GM12878 (cell line): ENCODE measurements at regions not wholly inside any gene's neighbourhood (a gene's known extent, or its start where the extent isn't known, plus 50 kb on each side); places are given as distances from the start of the nearest gene placed in this dataset.
A peak's percentile ranks its signal among the peaks of the same experiment; 100 is the strongest.

ENCODE experiments used
- ATAC-seq: fragments of 200-7000 bp; cut with Tn5 transposase; 3 replicates; pipeline ENCODE4 v1.9.1; 2020; ENCODE audit warnings: mild to moderate bottlenecking, moderate library complexity
- BruUV-seq: library from RNA; stranded (reverse); fragments of 400-500 nt; replicated peaks from 2 replicates; lab custom pipeline; 2021; lab: Mats Ljungman, UMichigan
- CTCF ChIA-PET: fragments of 300-600 bp; sonication (Branson Sonifier 250); formaldehyde crosslinking; extraction: SDS; loops from one replicate; lab custom pipeline; 2021; ENCODE audit warnings: inconsistent platforms; lab: Yijun Ruan, JAX
- POLR2A ChIA-PET: fragments of 350-600 bp; formaldehyde crosslinking; extraction: SDS; loops from one replicate; lab custom pipeline; 2021; ENCODE audit warnings: inconsistent platforms; lab: Charles Lee
- RAD21 ChIA-PET: fragments of 300-600 bp; sonication (Branson Sonifier 250); formaldehyde crosslinking; loops from one replicate; lab custom pipeline; 2023; ENCODE audit warnings: antibody characterized with exemption; ENCODE audit not compliant: unreplicated experiment; lab: Charles Lee
- SMC1A ChIA-PET: fragments of 300-600 bp; sonication (Branson Sonifier 250); formaldehyde crosslinking; loops from one replicate; lab custom pipeline; 2023; ENCODE audit not compliant: unreplicated experiment, uncharacterized antibody; lab: Charles Lee
- DNase-seq: peaks from one replicate; pipeline ENCODE4 v3.0.0-alpha.2; 2011; ENCODE audit warnings: low read depth, low spot score
- FAIRE-seq: peaks from 3 replicates; lab custom pipeline; 2011; peaks lifted over from hg19 to GRCh38; lab: Jason Lieb, UNC
- H2AFZ ChIP-seq: 2 replicates; pipeline ENCODE4 v1.6.0; 2011; ENCODE audit warnings: low read depth, low read length, control low read depth; ENCODE audit not compliant: control insufficient read depth
- H3K27ac ChIP-seq: 2 replicates; pipeline ENCODE4 v1.5.1; 2011; ENCODE audit warnings: control low read depth; ENCODE audit not compliant: control insufficient read depth, insufficient read depth
- H3K27me3 ChIP-seq, 2 experiments: replicated peaks in 1 of 2; 2 replicates each; pipeline versions ENCODE4 v1.6.0 to v1.6.1; 2011; ENCODE audit warnings: low read length in 1 of 2; ENCODE audit not compliant: control insufficient read depth in 2 of 2, insufficient read depth in 2 of 2
- H3K36me3 ChIP-seq, 2 experiments: 2 replicates each; pipeline ENCODE4 v1.5.1; 2011; ENCODE audit warnings: low read length in 1 of 2; ENCODE audit not compliant: control insufficient read depth in 2 of 2, insufficient read depth in 2 of 2
- H3K4me1 ChIP-seq: 2 replicates; pipeline ENCODE4 v1.6.1; 2011; ENCODE audit warnings: mild to moderate bottlenecking, low read length, moderate library complexity, mixed read lengths; ENCODE audit not compliant: control insufficient read depth, insufficient read depth
- H3K4me2 ChIP-seq: 2 replicates; pipeline ENCODE4 v1.6.0; 2011; ENCODE audit warnings: control low read depth; ENCODE audit not compliant: control insufficient read depth, insufficient read depth
- H3K4me3 ChIP-seq: fragments of 200-600 bp; sonication (generic); 2 replicates; pipeline ENCODE4 v1.5.1; 2016
- H3K79me2 ChIP-seq: 2 replicates; pipeline ENCODE4 v1.6.0; 2011; ENCODE audit warnings: low read length; ENCODE audit not compliant: control insufficient read depth, insufficient read depth
- H3K9ac ChIP-seq: 2 replicates; pipeline ENCODE4 v1.8.0; 2011; ENCODE audit warnings: low read length, control low read depth, mixed read lengths; ENCODE audit not compliant: control insufficient read depth, insufficient read depth
- H3K9me3 ChIP-seq: replicated peaks from 3 replicates; pipeline ENCODE4 v1.5.1; 2011; ENCODE audit warnings: mild to moderate bottlenecking, low read length; ENCODE audit not compliant: control insufficient read depth, insufficient read depth
- H4K20me1 ChIP-seq: 2 replicates; pipeline ENCODE4 v1.6.0; 2011; ENCODE audit not compliant: control insufficient read depth, insufficient read depth
- MEF2B ChIP-seq: fragments of 450-650 bp; IDR thresholded peaks from 2 replicates; pipeline ENCODE4 v1.6.1; 2018; ENCODE audit warnings: mild to moderate bottlenecking, moderate library complexity; ENCODE audit not compliant: partially characterized antibody, poor library complexity, severe bottlenecking
- MYC ChIP-seq: IDR thresholded peaks from 2 replicates; pipeline ENCODE4 v1.6.1; 2011; ENCODE audit warnings: mild to moderate bottlenecking, low read length, moderate library complexity, inconsistent platforms; ENCODE audit not compliant: insufficient read depth, insufficient replicate concordance, insufficient read length, severe bottlenecking
- NRF1 ChIP-seq: conservative IDR thresholded peaks from 2 replicates; pipeline ENCODE4 v1.6.1; 2011; ENCODE audit warnings: mild to moderate bottlenecking, low read depth, low read length, improper control_type of control experiment
- PAX8 ChIP-seq: fragments of 450-650 bp; IDR thresholded peaks from 2 replicates; pipeline ENCODE4 v1.6.1; 2017; ENCODE audit warnings: mild to moderate bottlenecking, moderate library complexity
- POLR2AphosphoS5 ChIP-seq: IDR thresholded peaks from 2 replicates; pipeline ENCODE4 v1.6.1; 2011; ENCODE audit warnings: mild to moderate bottlenecking, low read length, inconsistent platforms
- RAD51 ChIP-seq: fragments of 450-650 bp; IDR thresholded peaks from 2 replicates; pipeline ENCODE4 v1.6.1; 2016; ENCODE audit warnings: moderate library complexity, mild to moderate bottlenecking, inconsistent platforms
- RUNX3 ChIP-seq: IDR thresholded peaks from 2 replicates; pipeline ENCODE4 v1.6.1; 2012; ENCODE audit warnings: low read length, inconsistent platforms
- SMAD5 ChIP-seq: IDR thresholded peaks from 2 replicates; pipeline ENCODE4 v1.6.1; 2016; ENCODE audit warnings: antibody characterized with exemption, low read depth
- SPI1 ChIP-seq: IDR thresholded peaks from 2 replicates; pipeline ENCODE4 v1.6.1; 2011; ENCODE audit warnings: low read depth, mild to moderate bottlenecking, low read length, moderate library complexity, borderline replicate concordance; ENCODE audit not compliant: insufficient read depth
- SREBF1 ChIP-seq: IDR thresholded peaks from 2 replicates; pipeline ENCODE4 v1.6.1; 2012; ENCODE audit warnings: mild to moderate bottlenecking, low read length
- SUZ12 ChIP-seq: fragments of 200-600 bp; sonication (generic); IDR thresholded peaks from one replicate; pipeline ENCODE4 v1.6.1; 2018; ENCODE audit warnings: antibody characterized with exemption, mild to moderate bottlenecking; ENCODE audit not compliant: unreplicated experiment
- TCF12 ChIP-seq: IDR thresholded peaks from 2 replicates; pipeline ENCODE4 v1.6.1; 2011; ENCODE audit warnings: low read depth, mild to moderate bottlenecking, low read length
- ZNF384 ChIP-seq: IDR thresholded peaks from 2 replicates; pipeline ENCODE4 v1.6.1; 2012; ENCODE audit warnings: low read depth, mild to moderate bottlenecking, low read length, improper control_type of control experiment, borderline replicate concordance
- WGBS: methylation state at CpG from one replicate; pipeline ENCODE4 v1.1.6; 2016; ENCODE audit warnings: low lambda C conversion rate; ENCODE audit not compliant: insufficient replicate concordance, insufficient coverage; ENCODE audit errors: missing lambda C conversion rate; 5-methylcytosine and 5-hydroxymethylcytosine counted together
- in situ Hi-C: fragments of 300-500 bp; cut with MboI; formaldehyde crosslinking; loops from 9 replicates; pipeline ENCODE4 v1.14.3; 2018; ENCODE audit warnings: mixed read lengths
- intact Hi-C: fragments of 100-400 bp; cut with micrococcal nuclease; formaldehyde crosslinking; loops from one replicate; pipeline ENCODE4 v1.14.2; 2022; ENCODE audit not compliant: unreplicated experiment
- TF ChIP-seq, protein P1 (sequence below): IDR thresholded peaks from 2 replicates; pipeline ENCODE4 v1.6.1; 2011; ENCODE audit warnings: mild to moderate bottlenecking, low read depth, low read length, moderate library complexity; ENCODE audit not compliant: insufficient replicate concordance
- TF ChIP-seq, protein P2 (sequence below): fragments of 450-650 bp; IDR thresholded peaks from 2 replicates; pipeline ENCODE4 v1.6.1; 2016; ENCODE audit warnings: mild to moderate bottlenecking
- TF ChIP-seq, protein P3 (sequence below): IDR thresholded peaks from 2 replicates; pipeline ENCODE4 v1.6.1; 2012; ENCODE audit warnings: low read depth, low read length, improper control_type of control experiment

DNA sequence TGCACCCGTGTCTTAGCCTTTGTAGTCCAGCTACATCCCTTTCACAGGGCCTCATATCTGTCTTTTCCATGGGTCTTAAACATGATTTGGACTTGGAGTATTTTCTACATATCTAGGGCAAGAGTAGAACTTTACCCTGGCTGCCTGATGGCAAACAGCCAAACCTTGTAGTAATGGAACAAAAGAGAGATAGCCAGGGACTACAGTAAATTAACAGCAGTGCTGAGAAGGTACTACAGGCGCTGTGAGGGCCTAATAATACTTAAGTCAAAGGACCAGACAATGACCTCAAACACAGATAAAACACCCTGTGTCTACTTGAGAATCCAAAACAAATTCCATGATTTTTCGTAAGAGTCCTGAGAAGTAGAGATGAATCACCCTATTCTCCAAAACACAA, 111.0 kb upstream of the WDR17 start:
- FAIRE-seq: no peak
- WGBS: 37% methylated on average over 3 of the region's 3 CpGs
- Histone ChIP-seq H3K4me3 (no peak overlapping the region), H3K79me2 (no peaks in the 10 kb centered on the region), H3K27me3 (peaks cover 0 to 3% of the 10 kb centered on the region in 2 experiments; a peak in 1 of 4 replicates), H3K4me2 (no peak overlapping the region)
- CTCF ChIA-PET: interaction anchor here (1.0 to 1.7 kb wide), 9 partner anchors 10 to 387 kb away, joined by 3 to 8 read pairs (median 4); no protein-coding TSS in a partner anchor
- TF ChIP-seq SMAD5 (no peak), SUZ12 (no peak), TCF12 (no peak), ZNF384 (no peak)
- TF ChIP-seq, all 136 proteins: peak for 0
- ATAC-seq (no peak), DNase-seq (no peak)
- H3K27ac ChIP-seq: no peak overlapping the region
- no peak overlapping the region for H3K9ac ChIP-seq
- ChIA-PET SMC1A (interaction anchor here (1.0 to 4.8 kb wide), 7 partner anchors 32 to 387 kb away, joined by 3 to 17 read pairs (median 3); no protein-coding TSS in a partner anchor), RAD21 (no interaction called here), POLR2A (no interaction called here)
- H3K4me1 ChIP-seq: no peaks in the 10 kb centered on the region
- no peak overlapping the region for H2AFZ ChIP-seq
- in situ Hi-C loops (loop anchor here (10.0 kb wide), 1 partner anchor 380 kb away; no protein-coding TSS in a partner anchor), intact Hi-C loops (loop anchor here (1.0 to 2.0 kb wide), 3 partner anchors 42 to 386 kb away; no protein-coding TSS in a partner anchor)
- no peaks in the 10 kb centered on the region for H3K9me3 ChIP-seq
- no peaks in the 10 kb centered on the region for H3K36me3 ChIP-seq
- H4K20me1 ChIP-seq: no peaks in the 10 kb centered on the region
- no TSS peak for BruUV-seq

DNA sequence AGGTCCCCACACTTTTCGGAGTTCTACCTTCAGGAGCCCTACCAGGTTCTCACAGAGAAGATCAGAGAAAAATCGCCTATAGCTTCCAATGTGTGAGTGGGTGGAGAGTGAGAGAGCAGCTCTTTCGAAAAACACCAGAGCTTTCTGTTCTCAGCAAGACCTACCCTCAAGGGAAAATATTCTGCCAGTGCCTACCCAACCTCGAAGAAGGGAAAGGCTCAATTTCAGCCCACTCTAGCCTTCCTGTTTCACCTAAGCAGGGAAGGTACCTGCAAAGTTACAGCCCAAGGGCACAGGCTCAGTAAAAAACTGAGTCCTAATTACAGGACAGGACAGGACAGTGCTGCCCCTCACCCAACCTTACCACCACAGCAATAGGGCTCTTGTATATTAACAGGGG, 104.0 kb upstream of the WDR17 start:
- Histone ChIP-seq H3K36me3 (no peaks in the 10 kb centered on the region), H3K27ac (no peak overlapping the region), H3K4me1 (peaks cover 3% of the 10 kb centered on the region; the same call in 1 of the 2 replicates), H3K4me2 (no peak overlapping the region), H3K9ac (no peak overlapping the region), H4K20me1 (no peaks in the 10 kb centered on the region), H3K27me3 (no peaks in the 10 kb centered on the region), H3K79me2 (no peaks in the 10 kb centered on the region), H2AFZ (no peak overlapping the region), H3K9me3 (no peaks in the 10 kb centered on the region; the same call in 2 of the 3 replicates), H3K4me3 (no peak overlapping the region)
- intact Hi-C loops (no loop called here), in situ Hi-C loops (no loop called here)
- peak; percentile 91 for ATAC-seq
- 0% methylated on average over 4 of the region's 4 CpGs for WGBS
- ChIA-PET RAD21 (interaction anchor here (0.9 to 1.8 kb wide), 6 partner anchors 12 to 75 kb away, joined by 3 to 8 read pairs (median 4); no protein-coding TSS in a partner anchor), CTCF (interaction anchor here (0.9 to 1.8 kb wide), 5 partner anchors 10 to 53 kb away, joined by 3 to 7 read pairs (median 4); no protein-coding TSS in a partner anchor), SMC1A (interaction anchor here (0.6 to 2.6 kb wide), 11 partner anchors 10 to 360 kb away, joined by 3 to 13 read pairs (median 4); no protein-coding TSS in a partner anchor), POLR2A (no interaction called here)
- no peak for FAIRE-seq
- DNase-seq: peak; percentile 57
- no TSS peak for BruUV-seq
- no peak for TF ChIP-seq TCF12
- no peak for TF ChIP-seq NRF1
- TF ChIP-seq, protein P1, sequence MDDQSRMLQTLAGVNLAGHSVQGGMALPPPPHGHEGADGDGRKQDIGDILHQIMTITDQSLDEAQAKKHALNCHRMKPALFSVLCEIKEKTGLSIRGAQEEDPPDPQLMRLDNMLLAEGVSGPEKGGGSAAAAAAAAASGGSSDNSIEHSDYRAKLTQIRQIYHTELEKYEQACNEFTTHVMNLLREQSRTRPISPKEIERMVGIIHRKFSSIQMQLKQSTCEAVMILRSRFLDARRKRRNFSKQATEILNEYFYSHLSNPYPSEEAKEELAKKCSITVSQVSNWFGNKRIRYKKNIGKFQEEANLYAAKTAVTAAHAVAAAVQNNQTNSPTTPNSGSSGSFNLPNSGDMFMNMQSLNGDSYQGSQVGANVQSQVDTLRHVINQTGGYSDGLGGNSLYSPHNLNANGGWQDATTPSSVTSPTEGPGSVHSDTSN: no peak
- TF ChIP-seq, protein P2, sequence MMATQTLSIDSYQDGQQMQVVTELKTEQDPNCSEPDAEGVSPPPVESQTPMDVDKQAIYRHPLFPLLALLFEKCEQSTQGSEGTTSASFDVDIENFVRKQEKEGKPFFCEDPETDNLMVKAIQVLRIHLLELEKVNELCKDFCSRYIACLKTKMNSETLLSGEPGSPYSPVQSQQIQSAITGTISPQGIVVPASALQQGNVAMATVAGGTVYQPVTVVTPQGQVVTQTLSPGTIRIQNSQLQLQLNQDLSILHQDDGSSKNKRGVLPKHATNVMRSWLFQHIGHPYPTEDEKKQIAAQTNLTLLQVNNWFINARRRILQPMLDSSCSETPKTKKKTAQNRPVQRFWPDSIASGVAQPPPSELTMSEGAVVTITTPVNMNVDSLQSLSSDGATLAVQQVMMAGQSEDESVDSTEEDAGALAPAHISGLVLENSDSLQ: no peak
- no peak for TF ChIP-seq PAX8
- TF ChIP-seq POLR2AphosphoS5: no peak
- peak; percentile 77 for TF ChIP-seq MEF2B
- TF ChIP-seq, protein P3, sequence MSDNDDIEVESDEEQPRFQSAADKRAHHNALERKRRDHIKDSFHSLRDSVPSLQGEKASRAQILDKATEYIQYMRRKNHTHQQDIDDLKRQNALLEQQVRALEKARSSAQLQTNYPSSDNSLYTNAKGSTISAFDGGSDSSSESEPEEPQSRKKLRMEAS: no peak
- no peak for TF ChIP-seq MYC
- TF ChIP-seq RAD51: no peak
- peak; percentile 19; the same call in 1 of the 2 replicates for TF ChIP-seq RUNX3
- TF ChIP-seq SREBF1: no peak
- no peak for TF ChIP-seq SPI1
